Body of pancreas (tissue), 4 donors: ENCODE measurements at regions not wholly inside any gene's neighbourhood (a gene's known extent, or its start where the extent isn't known, plus 50 kb on each side); places are given as distances from the start of the nearest gene placed in this dataset.

Experiments used
- ATAC-seq: fragments of 150-250 bp; one replicate; pipeline ENCODE4 v1.9.1; 2016
- DNase-seq, 4 donors: peaks; one replicate each; pipeline ENCODE4 v3.0.0-alpha.2; 2019
- H3K27ac ChIP-seq, 4 donors: fragments of 200-600 bp; sonication (generic); 1 replicate in 3 of 4; 2 replicates in 1 of 4; pipeline versions ENCODE4 v1.5.1 to v1.6.1; 2016 to 2019; ENCODE audit warnings: mild to moderate bottlenecking in 1 of 4, mixed read lengths in 1 of 4, moderate library complexity in 1 of 4
- H3K27me3 ChIP-seq, 2 donors: fragments of 200-600 bp; sonication (generic); one replicate each; pipeline ENCODE4 v1.6.0; 2016; ENCODE audit warnings: mild to moderate bottlenecking in 1 of 2
- H3K36me3 ChIP-seq, 2 donors: fragments of 200-600 bp; sonication (generic); replicated peaks in 1 of 2; 2 replicates each; pipeline ENCODE4 v1.5.1; 2016; ENCODE audit warnings: low read depth in 2 of 2; ENCODE audit not compliant: insufficient read depth in 1 of 2
- H3K4me1 ChIP-seq: fragments of 200-600 bp; sonication (generic); one replicate; pipeline ENCODE4 v1.6.0; 2016
- H3K4me3 ChIP-seq, 2 donors: fragments of 200-600 bp; sonication (generic); 1 replicate in 1 of 2; 2 replicates in 1 of 2; pipeline ENCODE4 v1.5.1; 2016 to 2019
- H3K9me3 ChIP-seq, 3 donors: fragments of 200-600 bp; sonication (generic); 1 replicate in 2 of 3; 2 replicates in 1 of 3; pipeline ENCODE4 v1.5.1; 2016
- POLR2A ChIP-seq, 3 donors: fragments of 450-650 bp; IDR thresholded peaks; one replicate each; pipeline ENCODE4 v1.6.1; 2016; ENCODE audit warnings: antibody characterized with exemption in 3 of 3, mild to moderate bottlenecking in 2 of 3
- WGBS, 2 donors: methylation state at CpG; one replicate each; pipeline ENCODE4 v1.1.5; 2017; 5-methylcytosine and 5-hydroxymethylcytosine counted together
- intact Hi-C: fragments of 100-400 bp; cut with DNase I; formaldehyde crosslinking; loops from one replicate; pipeline ENCODE4 v1.15.1; 2023
- TF ChIP-seq, protein P1 (sequence below), 7 experiments: fragments of 450-650 bp in 4 of 7; fragments of 200-600 bp in 3 of 7; sonication (generic) in 3 of 7; IDR thresholded peaks; one replicate each; pipeline ENCODE4 v1.5.1; 2016 to 2019; ENCODE audit warnings: antibody characterized with exemption in 7 of 7

DNA sequence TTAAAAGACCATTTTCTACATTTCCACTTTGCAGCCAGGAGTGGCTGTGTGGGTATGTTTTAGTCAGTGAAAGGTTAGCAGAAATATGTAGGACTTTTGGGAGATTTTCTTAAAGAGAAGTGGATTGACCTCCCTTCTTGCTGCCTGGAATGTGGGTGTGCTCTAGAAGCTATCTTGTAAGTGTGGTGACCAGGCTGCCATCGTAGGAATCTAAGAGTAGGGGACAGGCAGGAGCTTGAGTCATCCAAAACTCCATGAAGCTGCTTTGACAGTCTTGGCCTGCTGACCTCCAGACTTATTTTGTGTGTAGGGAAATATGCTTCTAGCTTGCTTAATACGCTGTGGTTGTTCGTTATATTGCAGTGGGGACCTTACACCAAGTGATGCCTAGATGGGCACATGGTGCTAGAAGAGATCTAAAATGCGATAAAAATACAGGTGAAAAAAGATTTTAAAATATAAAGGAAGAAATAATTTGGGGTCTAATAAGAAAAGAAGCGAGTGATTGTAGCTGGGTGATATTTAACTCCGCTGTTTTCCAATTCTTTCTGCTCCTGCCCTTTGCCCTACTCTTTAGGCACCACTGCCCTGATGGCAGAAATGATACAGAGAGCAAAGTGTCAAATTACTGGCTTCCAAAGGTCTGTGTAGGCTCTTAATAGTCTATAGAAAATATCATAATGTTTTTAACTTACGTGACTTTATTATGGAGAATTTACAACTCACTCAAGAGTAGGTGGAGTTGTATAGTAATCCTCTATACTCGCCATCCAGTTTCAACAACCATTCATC, 298.2 kb upstream of the ZNF608 start:
- Histone ChIP-seq H3K27ac (peak overlapping the region; percentile 42 to 60 (median 59)), H3K36me3 (no peaks in the 10 kb centered on the region), H3K9me3 (no peaks in the 10 kb centered on the region), H3K4me3 (no peak overlapping the region), H3K27me3 (no peaks in the 10 kb centered on the region), H3K4me1 (peaks cover 14% of the 10 kb centered on the region)
- intact Hi-C loops = no loop called here
- 91 to 92% methylated on average over 8 of the region's 8 CpGs for WGBS, 2 donors
- no peak for DNase-seq
- TF ChIP-seq POLR2A (IDR thresholded peaks at IDR 0.05) = no peak
- TF ChIP-seq, protein P1, sequence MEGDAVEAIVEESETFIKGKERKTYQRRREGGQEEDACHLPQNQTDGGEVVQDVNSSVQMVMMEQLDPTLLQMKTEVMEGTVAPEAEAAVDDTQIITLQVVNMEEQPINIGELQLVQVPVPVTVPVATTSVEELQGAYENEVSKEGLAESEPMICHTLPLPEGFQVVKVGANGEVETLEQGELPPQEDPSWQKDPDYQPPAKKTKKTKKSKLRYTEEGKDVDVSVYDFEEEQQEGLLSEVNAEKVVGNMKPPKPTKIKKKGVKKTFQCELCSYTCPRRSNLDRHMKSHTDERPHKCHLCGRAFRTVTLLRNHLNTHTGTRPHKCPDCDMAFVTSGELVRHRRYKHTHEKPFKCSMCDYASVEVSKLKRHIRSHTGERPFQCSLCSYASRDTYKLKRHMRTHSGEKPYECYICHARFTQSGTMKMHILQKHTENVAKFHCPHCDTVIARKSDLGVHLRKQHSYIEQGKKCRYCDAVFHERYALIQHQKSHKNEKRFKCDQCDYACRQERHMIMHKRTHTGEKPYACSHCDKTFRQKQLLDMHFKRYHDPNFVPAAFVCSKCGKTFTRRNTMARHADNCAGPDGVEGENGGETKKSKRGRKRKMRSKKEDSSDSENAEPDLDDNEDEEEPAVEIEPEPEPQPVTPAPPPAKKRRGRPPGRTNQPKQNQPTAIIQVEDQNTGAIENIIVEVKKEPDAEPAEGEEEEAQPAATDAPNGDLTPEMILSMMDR (IDR thresholded peaks at IDR 0.05) = no peak
- ATAC-seq = no peak

DNA sequence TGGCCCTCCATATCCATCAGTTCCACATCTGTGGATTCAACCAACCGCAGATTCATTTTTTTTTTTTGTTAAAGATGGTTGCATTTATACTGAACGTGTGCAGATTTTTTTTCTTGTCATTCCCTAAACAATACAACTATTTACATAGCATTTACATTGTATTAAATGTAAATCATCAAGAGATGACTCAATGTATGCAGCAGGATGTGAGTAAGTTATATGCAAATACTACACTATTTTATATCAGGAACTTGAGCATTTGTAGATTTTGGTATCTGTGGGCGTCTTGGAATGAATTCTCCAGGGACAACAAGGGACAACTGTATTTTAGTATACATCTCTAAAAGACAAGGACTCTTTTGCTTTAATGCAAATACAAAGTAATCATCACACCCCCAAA, 299.2 kb upstream of the ZNF608 start:
- 87 to 93% methylated on average over 3 of the region's 3 CpGs for WGBS, 2 donors

DNA sequence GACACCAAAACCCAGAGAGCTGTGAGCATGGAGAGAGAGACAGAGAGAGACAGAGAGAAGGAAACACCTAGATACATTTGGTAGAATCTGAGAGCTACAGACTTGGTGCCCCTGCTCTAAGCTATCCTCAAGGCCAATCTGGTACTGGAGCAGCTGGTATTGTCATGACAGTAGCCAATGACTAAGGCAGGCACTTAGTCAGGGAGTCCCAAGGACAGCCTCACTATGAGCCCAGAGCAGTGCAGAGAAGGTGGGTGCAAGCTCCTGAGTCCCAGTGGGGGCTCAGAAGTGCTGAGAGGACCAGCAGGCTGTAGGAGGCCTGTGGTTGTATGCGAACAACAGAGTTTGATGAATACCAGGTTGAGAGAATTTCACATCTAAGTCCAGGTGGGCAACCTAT, 300.4 kb upstream of the ZNF608 start:
- H3K27ac ChIP-seq = no peak overlapping the region
- WGBS, 2 donors = 75 to 100% methylated on average over 1 of the region's 1 CpG
- no peak for DNase-seq
- H3K4me1 ChIP-seq = peaks cover 14% of the 10 kb centered on the region
- no peak overlapping the region for H3K4me3 ChIP-seq
- no peaks in the 10 kb centered on the region for H3K9me3 ChIP-seq
- TF ChIP-seq, protein P1 (IDR thresholded peaks at IDR 0.05) = no peak
- no peak for TF ChIP-seq POLR2A (IDR thresholded peaks at IDR 0.05)
- intact Hi-C loops = no loop called here
- no peak for ATAC-seq
- no peaks in the 10 kb centered on the region for H3K36me3 ChIP-seq
- no peaks in the 10 kb centered on the region for H3K27me3 ChIP-seq

More for the DNA sequence above, 299.2 kb upstream of the ZNF608 start:
- intact Hi-C loops = no loop called here
- no peak for ATAC-seq
- TF ChIP-seq, protein P1 (IDR thresholded peaks at IDR 0.05) = no peak
- TF ChIP-seq POLR2A (IDR thresholded peaks at IDR 0.05) = no peak
- no peak for DNase-seq
- Histone ChIP-seq H3K4me1 (peaks cover 14% of the 10 kb centered on the region), H3K36me3 (no peaks in the 10 kb centered on the region), H3K27me3 (no peaks in the 10 kb centered on the region), H3K27ac (no peak overlapping the region), H3K4me3 (no peak overlapping the region), H3K9me3 (no peaks in the 10 kb centered on the region)

DNA sequence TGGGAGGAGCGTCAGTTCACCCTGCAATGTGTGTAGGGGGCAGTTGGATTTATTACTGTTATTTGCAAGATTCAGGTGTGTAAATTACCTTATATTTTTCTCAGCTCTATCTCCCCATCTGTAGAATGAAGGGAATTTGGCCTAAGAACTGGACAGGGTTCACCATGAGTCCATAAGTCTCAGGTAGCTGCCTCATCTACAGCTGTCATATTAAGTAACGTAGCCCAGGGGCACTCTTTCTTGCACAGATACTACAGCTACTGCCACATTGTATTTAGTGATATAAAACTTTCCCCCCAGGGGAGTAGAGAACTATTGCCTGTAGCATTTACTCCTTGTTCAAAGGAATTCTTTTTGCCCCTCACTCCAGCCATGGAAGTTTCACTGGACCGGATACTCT, 301.4 kb upstream of the ZNF608 start:
- intact Hi-C loops = no loop called here
- H3K9me3 ChIP-seq = no peaks in the 10 kb centered on the region
- no peak for TF ChIP-seq POLR2A (IDR thresholded peaks at IDR 0.05)
- TF ChIP-seq, protein P1 (IDR thresholded peaks at IDR 0.05) = no peak
- ATAC-seq = no peak
- no peak overlapping the region for H3K27ac ChIP-seq
- H3K4me3 ChIP-seq = no peak overlapping the region
- DNase-seq = no peak
- H3K27me3 ChIP-seq = no peaks in the 10 kb centered on the region
- H3K36me3 ChIP-seq = no peaks in the 10 kb centered on the region
- H3K4me1 ChIP-seq = peaks cover 14% of the 10 kb centered on the region
- 90 to 100% methylated on average over 3 of the region's 3 CpGs for WGBS, 2 donors
